Progenitor cell of endocrine pancreas (in vitro differentiated cells): ENCODE measurements at regions not wholly inside any gene's neighbourhood (a gene's known extent, or its start where the extent isn't known, plus 50 kb on each side); places are given as distances from the start of the nearest gene placed in this dataset.

Experiments
- DNase-seq: peaks from one replicate; pipeline ENCODE4 v3.0.0; 2021; ENCODE audit warnings: low spot score; ENCODE audit not compliant: unreplicated experiment
- H3K27ac Mint-ChIP-seq: 2 replicates; pipeline ENCODE4 v1.8.0; 2021; ENCODE audit warnings: mild to moderate bottlenecking, moderate library complexity, mixed read lengths
- H3K27me3 Mint-ChIP-seq: 2 replicates; pipeline ENCODE4 v1.8.0; 2021; ENCODE audit warnings: mixed read lengths
- H3K36me3 Mint-ChIP-seq: 2 replicates; pipeline ENCODE4 v1.8.0; 2022; ENCODE audit warnings: mixed read lengths; ENCODE audit not compliant: insufficient read depth
- H3K4me1 Mint-ChIP-seq: 2 replicates; pipeline ENCODE4 v1.8.0; 2021; ENCODE audit warnings: low read depth, mixed read lengths
- H3K4me3 Mint-ChIP-seq: 2 replicates; pipeline ENCODE4 v1.8.0; 2021; ENCODE audit warnings: low read depth, mild to moderate bottlenecking, moderate library complexity, mixed read lengths
- H3K9me3 Mint-ChIP-seq: 2 replicates; pipeline ENCODE4 v1.8.0; 2021; ENCODE audit warnings: low read depth, mixed read lengths
- TF ChIP-seq, protein P1 (sequence below): fragments of 200-600 bp; sonication (generic); IDR thresholded peaks from one replicate; pipeline ENCODE4 v1.5.0; 2021; ENCODE audit warnings: antibody characterized with exemption, mild to moderate bottlenecking; ENCODE audit not compliant: unreplicated experiment

GRCh38 chr12:46046436-46046835, 56.1 kb upstream of the SCAF11 start:
- TF ChIP-seq, protein P1, sequence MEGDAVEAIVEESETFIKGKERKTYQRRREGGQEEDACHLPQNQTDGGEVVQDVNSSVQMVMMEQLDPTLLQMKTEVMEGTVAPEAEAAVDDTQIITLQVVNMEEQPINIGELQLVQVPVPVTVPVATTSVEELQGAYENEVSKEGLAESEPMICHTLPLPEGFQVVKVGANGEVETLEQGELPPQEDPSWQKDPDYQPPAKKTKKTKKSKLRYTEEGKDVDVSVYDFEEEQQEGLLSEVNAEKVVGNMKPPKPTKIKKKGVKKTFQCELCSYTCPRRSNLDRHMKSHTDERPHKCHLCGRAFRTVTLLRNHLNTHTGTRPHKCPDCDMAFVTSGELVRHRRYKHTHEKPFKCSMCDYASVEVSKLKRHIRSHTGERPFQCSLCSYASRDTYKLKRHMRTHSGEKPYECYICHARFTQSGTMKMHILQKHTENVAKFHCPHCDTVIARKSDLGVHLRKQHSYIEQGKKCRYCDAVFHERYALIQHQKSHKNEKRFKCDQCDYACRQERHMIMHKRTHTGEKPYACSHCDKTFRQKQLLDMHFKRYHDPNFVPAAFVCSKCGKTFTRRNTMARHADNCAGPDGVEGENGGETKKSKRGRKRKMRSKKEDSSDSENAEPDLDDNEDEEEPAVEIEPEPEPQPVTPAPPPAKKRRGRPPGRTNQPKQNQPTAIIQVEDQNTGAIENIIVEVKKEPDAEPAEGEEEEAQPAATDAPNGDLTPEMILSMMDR = no peak
- no peak for DNase-seq
- Mint-ChIP-seq H3K36me3 (no peaks in the 10 kb centered on the region), H3K9me3 (peaks cover 32% of the 10 kb centered on the region), H3K4me1 (no peaks in the 10 kb centered on the region), H3K27ac (no peak overlapping the region), H3K27me3 (no peaks in the 10 kb centered on the region), H3K4me3 (no peak overlapping the region)

GRCh38 chr12:46043972-46044520, 53.7 kb upstream of the SCAF11 start:
- Mint-ChIP-seq H3K4me3 (no peak overlapping the region), H3K36me3 (no peaks in the 10 kb centered on the region)

More at GRCh38 chr12:46043972-46044520, 53.7 kb upstream of the SCAF11 start:
- no peak overlapping the region for H3K27ac Mint-ChIP-seq
- H3K4me1 Mint-ChIP-seq = no peaks in the 10 kb centered on the region
- DNase-seq = no peak
- H3K9me3 Mint-ChIP-seq = peaks cover 18% of the 10 kb centered on the region
- TF ChIP-seq, protein P1 = no peak
- no peaks in the 10 kb centered on the region for H3K27me3 Mint-ChIP-seq
